DMS114 treated with DMSO at 0.1 percent for 48 hours (cell line): ENCODE measurements at regions not wholly inside any gene's neighbourhood (a gene's known extent, or its start where the extent isn't known, plus 50 kb on each side); places are given as distances from the start of the nearest gene placed in this dataset.

Source experiments
- DNase-seq: peaks from one replicate; lab custom pipeline; 2025; ENCODE audit not compliant: unreplicated experiment; lab: John Stamatoyannopoulos, UW

DNA sequence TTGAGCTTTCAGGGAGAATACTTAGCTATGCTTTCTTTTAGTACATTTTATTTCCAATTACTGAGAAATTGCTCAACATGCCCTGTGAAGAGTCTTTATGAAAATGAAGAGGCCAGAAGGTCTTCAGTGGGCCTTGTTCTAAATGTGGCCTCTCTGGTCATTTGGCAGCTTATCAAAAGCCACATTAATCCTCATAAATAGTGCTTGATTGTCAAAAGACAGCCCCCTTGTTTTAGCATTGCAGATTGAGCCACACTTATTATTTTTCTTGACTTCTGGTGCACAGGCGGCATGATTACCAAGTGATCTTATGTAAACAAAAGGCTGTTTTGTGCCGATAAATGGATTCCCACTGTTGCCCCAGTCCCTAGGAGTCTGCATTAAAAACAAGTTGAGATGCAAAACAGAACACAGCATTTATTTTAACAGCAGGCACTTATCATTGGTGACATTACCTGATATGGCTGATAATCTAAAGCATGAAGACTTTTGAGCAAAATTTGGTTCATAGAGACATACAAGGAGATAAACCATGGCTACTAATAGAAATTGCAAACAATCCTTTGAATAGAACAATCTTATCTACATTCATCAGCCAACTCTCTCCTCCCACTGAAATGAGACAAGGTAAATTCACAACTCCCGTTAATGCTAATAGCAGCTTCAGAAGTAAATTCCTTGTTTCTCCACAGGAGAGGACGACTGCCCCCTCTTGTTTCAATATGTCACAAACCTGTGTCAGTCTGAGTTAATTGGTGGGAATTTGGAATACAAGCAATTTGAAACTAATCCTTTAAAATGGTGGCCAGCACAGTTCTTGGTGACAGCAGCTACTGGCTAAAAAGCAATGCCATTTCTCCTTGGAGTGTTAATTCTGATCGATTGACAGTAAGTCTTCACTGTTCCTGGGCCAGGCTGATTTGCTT, 194.3 kb downstream of the NSUN3 start:
- no peak for DNase-seq

DNA sequence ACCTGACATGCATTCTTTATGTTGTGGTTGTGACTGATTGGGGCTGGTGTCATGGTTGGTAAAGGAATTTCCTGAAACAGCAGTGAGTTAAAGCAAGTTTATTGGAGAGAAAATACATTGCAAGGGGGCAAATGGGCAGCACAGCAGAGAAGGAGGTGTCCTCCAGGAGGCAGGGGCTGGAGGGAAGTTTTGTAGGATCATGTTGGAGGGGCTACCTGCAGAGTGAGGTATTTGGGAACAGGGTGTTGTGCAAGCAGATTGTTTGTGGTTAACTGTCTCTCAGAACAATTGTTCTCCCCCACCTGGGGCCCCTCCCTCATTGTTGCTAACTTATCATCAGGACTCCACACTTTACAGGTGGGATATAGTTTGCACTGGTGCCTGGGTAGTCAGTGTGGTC, 196.0 kb downstream of the NSUN3 start:
- no peak for DNase-seq

DNA sequence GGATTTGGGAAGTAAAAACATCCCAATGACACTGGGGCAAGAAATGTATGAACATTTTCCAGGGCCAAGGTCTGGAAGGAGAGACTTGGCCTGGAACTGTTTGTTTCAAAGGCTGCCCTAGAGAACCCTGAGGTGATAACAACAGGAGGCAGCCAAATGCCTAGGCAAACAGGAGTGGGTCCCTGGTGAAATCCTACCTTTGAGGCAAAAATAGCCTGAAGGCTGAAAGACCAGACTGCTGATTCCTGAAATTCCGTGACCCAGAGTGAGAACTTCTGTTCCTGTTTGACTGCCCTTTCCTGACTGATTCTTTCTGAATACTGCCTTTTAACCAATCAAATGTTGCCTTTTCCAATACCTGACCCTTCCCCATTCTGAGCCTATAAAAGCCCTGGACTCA, 196.4 kb downstream of the NSUN3 start:
- no peak for DNase-seq

DNA sequence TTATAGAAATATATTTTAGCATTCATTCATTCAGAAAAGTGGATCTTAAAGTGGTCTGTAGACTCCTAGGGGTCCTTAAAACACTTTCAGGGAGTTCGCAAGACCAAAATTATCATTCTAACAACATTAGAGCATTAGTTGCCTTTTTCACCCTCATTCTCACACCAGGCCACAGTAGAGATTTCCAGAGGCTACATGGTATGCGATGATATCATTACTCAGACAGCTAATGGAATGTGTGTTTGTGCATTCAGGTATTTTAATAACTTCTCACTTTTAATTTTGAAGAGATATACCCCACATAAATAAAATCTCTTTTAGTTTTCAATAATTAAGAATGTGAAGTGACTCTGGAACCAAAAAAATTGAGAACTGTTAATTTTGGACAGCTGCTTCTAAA, 206.9 kb downstream of the NSUN3 start:
- no peak for DNase-seq

DNA sequence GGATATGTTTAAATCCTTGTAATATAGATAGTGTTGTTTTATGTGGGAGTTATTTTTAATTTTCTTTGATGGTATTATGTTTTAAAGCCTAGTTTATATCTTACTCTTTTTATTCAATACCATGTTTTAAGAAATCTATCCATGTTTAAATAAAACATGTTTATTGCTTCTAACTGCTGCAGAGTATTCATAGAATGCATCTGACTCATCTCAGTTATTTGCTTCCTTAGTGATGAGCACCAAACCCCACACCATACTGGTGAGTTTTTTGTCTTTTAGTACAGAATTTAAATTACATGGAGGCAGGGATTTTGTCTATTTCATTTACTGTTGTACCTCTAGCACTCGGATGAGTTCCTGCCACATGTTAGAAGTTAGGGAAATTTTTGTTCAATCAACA, 209.2 kb downstream of the NSUN3 start:
- no peak for DNase-seq

DNA sequence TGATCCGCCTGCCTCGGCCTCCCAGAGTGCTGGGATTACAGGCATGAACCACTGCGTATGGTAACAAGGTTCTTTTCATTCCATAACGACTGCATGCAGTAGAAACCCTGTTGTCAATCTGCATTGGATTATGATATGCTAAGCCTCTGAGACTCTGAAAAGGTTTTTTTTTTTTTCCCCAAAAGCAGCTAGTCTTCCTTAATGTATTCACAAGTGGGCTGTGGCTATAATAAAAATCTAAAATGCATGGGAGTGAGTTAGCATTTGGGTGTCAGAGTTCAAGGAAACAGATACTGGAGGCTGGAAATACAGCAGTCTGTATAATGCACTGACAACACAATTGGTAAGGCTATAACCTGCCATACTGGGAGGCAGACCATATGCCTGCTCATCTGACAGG, 218.1 kb downstream of the NSUN3 start:
- DNase-seq, result no peak

DNA sequence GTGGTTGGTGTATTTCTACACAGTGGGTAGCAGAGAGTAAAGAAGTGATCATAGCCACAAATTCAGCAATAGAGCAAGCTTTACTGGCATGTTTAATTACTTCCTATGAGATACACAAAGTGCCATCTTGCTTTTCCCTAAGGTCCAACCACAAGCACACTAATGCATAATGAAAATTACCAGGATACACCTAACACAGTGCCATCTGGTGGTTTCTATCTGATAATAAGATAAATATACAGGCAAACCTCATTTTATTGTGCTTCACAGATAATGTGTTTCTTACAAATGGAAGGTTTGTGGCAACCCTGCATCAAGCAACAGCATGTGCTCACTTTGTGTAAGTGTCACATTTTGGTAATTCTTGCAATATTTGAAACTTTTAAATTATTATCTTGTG, 223.0 kb downstream of the NSUN3 start:
- peak; percentile 3 for DNase-seq

DNA sequence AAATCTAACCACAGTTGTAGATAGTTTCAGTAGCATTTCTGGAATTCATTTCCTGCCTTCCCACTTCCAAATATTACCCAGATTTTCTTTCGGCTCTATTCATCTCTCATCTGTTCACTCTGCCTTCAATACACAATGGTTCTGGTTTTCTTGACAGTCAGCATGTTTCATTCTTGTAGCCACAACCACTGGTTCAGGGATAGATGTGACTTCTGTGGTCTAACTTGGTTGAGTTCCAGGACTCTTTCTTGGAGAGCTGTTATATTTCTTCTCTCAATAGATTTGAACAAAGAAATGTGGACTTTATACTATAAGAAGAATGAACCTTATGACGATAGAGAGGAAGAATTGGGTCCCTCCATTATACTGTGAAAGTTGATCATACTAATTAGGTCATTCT, 228.8 kb downstream of the NSUN3 start:
- no peak for DNase-seq

DNA sequence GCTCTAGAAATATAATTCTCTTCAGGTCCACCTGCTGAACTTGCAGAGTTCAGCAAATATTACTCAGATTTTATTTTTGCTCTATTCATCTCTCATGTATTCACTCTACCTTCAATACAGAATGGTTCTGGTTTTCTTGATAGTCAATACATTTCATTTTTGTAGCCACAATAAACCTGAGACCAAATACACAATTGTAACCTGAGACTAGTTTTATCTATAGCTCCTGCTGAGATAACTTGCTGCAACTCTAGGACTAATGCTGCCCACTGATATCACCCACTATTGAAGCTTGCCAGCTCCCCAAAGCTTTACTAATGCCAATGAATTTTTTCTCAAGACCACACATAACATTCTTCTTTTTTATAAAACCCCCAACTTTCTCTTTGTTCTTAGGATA, 229.3 kb downstream of the NSUN3 start:
- DNase-seq, result no peak

DNA sequence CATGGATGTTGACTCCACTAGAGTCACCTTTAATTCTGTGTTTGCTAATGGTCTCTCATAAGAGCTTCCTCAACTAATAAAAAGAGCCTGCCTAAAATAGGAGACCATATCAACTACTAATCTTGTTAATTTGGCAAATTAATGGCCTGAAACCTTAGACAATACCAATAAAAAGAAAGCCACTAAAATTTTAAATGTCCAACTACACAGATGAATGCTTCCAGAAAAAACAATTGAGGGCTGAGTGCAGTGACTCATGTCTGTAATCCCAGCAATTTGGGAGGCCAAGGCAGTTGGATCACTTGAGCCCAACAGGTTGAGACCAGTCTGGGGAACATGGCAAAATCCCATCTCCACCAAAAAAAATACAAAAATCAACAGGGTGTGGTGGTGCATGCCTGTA, 230.9 kb downstream of the NSUN3 start:
- DNase-seq, result no peak

DNA sequence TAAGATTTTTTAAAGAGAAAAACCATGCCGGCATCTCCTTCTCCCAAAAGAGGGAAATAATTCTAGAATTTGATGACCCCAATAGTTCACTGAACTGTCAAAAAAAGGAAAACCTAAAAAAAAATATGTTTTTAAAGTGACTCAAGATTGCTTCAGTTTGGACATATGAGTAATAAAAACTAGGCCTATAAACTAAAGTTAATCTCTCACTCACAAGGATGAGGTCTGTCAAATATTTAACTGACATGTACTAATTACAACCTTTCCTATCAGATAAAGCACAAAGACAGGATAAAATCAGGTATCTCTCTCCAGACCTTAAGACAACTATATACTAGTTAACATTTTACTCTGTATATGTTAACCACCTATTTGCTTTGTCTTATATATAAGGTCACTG, 231.9 kb downstream of the NSUN3 start:
- no peak for DNase-seq

DNA sequence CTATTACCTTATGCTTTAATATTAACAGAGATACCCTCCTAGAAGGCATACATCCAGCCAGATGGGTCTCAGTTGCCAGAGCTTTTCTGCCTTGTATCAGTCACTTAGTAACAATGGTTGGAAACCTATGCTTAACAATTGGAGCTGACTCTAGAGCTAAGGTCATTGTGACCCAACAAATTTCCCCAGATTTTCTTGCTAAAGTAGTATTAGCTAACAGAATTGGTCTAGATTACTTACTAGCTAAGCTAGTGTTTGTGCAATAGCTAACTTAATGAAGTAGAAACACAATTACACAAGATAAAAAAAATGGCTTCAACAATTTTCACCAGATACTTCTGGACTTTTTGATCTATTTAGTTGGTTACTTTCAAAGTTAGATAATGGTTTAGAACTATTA, 236.9 kb downstream of the NSUN3 start:
- no peak for DNase-seq

DNA sequence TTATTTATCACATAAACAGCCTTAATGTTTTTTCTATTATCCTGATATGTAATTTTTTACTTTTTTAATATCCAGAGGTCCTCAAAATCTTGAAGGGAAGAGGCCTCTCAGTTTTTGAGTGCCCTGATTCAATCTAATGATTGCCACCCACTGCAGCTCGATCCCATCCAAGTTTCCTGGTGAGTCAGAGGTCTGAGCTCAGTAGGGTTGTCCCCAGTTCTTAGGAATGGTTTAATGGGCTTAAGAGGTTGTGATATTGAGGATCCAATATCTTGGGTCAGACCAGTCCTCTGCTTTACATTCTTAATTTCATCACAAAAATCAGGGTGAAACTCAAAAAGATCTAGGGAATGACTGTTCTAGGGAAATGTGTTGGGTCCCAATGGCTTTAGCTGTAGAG, 238.5 kb downstream of the NSUN3 start:
- DNase-seq, result no peak

DNA sequence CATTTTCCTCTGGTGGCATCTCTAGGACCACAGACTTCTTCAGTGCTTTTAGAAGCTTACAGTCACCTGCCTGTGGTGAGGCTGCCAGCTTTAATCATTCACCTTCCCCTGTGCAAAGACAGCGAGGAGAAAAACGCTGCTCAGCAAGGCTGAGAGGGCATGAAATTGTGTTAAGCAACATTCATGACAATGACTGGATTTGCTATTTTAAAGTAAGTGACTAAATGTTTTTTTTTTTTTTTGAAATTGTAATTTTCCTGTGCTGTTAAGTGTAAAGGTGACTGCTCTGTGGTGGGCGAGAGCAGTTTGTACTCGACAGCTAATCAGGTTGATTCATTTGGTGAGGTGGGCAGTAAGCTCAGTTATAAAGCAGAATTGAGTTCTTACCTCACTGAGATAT, 240.4 kb downstream of the NSUN3 start:
- no peak for DNase-seq

DNA sequence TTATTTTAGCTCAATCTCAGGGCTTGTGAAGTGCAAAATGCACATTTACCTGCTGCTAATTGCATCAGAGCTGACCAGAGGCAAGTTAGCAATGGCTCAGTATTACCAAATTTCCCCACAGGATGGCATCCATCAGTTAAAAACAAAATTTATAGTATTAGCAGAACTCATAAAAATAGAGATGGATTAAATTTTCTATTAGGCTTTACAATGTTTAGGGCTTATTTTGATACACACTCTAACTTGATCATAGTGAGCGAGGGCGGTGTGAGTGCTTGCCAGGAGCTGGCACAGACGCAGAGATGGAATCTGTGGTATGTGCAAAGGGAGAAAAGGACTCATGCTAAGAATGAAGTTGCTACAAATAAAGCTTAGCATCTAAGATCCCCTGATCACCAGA, 241.0 kb downstream of the NSUN3 start:
- DNase-seq, result no peak

DNA sequence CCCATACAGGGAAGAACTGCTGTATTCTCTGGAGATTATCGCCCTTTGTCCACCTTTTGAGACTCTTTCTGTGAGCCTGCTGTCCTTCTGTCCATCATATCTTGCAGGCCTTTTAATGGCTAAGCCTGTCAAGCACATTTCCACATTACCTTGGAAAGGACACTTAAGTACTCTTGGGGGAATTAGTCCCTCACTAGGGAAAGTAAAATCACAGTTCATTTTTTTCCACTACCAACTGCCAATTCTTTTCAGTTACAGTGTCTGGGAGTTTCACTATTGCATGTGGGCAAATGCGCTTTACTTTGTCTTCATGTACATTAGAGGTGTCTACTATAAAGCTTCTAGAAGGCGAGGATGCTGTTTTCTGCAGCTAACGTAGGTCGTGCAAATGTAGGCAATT, 242.1 kb downstream of the NSUN3 start:
- no peak for DNase-seq

DNA sequence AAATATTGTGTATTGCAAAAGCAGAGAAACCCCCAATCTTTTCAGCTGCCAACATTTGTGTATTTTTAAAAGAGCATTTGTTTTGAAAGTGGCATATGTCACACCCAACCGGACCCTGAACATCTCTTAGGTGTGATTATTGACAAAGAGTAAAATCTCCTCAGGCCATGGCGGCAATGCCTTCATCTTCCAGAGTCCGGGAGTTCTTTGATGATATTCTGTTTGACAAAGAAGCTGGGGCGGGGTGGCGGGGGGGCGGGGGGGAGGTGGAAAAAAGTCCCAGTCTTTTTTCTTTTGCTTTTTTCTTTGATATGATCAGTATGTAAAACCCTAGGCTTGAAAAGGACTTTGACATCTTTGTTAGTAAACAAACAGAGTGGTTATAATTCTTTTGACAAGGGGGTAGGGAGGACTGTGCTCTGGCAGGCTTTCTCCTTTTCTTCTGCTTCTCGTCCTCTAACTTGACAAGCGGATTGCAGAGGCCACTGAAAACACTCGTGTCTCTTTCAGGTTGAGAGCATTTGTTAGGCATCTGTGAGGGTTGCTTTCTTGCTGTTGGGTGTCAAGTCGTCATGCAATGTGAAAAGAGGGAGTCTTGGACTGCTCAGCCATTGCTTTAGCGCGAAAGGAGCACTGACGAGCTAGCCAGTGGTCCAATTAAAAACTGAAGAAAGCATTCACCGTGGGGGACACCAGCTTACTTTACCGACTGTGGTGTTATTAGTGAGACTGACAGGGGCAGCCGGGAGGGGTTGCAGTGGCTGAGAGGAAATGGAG, 243.2 kb downstream of the NSUN3 start:
- no peak for DNase-seq

DNA sequence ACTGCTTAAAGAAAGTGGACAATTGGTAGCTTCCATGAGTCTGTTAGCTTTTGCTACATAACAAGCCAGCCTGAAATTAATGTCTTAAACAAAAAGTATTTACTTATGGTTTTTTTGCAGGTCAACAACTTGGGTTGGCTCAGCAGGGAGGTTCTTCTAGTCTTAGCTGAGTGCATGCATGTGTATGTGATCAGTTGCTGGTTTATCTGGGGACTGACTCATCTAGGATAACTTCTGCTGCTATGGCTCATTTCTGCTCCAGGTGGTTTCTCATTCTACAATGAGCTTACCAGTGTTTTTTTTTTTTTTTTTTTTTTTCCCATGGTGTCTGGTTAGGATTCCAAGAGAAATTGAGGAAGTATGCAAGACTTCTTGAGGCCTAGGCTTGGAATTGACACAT, 244.7 kb downstream of the NSUN3 start:
- no peak for DNase-seq

DNA sequence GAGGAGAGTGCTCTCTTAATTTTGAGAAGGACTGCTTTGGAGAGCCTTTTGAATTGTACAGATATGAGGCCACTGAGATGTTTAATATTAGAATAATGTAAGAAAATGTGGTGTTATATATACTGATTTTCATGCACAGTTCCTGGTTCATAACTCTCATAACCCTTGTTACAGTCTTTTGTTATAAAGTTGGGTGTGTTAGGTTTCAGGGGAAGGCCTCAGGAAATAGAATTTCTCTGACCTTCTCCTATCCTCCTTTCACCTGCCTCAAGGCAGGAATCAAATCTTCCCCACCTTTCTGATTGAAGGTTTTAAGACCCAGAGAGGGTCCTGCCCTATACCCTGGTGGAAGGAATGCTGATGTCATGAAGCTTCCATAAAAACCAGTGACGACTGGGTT, 245.9 kb downstream of the NSUN3 start:
- no peak for DNase-seq

DNA sequence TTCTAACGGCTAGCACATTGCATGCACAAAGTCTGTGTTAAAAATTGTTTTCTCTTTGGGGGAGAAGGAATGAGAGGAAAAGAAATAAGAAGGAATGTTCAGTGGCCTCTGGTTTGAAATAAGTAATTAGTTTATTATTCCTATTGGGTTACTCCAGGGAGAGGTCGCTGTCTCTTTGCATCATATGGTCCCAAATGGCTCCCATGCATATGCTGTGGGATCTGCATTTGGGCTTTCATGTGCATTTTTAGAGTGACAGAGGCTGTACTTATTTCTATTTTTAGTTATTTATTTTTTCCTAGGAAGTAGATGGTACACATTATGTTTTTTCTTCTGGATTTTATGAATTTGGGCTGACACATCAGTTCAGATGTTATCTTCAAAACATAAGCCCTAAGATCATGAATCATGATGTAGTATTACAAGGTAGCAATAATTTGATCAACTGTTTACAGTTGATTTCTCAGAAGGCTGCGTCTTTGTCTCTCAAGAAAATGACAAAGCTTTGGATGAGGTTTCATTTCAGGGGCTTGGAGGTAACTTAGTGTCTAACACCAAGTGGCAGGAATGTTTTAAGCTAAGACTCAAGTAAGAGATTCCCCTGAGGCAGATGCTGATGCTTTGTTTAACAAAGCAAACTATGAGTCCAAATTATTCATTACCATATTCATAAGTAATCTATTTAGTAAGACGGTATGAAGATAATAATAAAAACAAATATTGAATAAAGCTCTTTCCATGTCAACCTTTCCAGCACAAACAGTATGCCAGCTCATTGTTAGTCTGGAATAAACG, 247.7 kb downstream of the NSUN3 start:
- no peak for DNase-seq

DNA sequence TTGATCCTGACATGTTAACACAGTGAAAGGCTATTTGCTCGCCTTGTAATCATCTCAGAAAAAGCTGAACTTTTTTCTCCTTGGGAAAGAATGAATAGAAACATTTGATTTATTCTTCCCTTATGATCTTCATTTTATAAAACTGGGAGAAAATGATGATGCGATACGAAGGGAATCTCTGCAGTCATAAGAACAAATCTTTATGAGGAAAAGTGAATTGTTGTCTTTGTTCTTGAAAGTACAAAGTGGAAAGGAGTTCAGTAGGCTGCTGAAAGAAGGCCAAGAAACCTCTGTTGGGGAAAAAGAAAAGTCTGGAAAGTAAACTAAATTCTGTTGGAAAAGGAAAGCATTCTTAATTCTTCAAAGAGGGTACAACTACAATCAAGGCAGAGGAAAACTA, 248.8 kb downstream of the NSUN3 start:
- no peak for DNase-seq
